ENCODE measurements at regions not wholly inside any gene's neighbourhood (a gene's known extent, or its start where the extent isn't known, plus 50 kb on each side); places are given as distances from the start of the nearest gene placed in this dataset.

DNA sequence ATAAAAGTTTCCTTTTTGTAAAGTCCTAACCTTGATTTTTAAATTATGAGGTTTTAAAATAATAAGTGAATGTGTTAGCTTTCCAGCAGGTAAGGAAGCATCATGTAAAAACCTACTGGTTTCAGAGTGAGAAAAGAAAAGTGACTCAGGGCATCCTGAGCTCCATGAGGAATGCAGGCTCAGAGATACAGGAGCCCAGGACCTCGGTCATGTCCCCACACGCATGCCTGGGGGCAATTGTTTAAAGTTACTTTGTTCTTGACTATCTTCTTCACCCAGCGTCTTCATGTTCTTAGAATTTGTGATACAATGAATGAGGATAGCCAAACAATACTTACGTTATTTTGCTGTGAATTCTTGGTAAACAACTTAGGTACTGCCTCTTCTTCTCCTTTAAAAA, 117.4 kb upstream of the PLPPR5 start:
- Histone ChIP-seq H4K20me1 (ENCODE audit: insufficient read depth, low read length) (no peaks in the 10 kb centered on the region), H3K4me3 (ENCODE audit: insufficient read depth, low read length) (no peak overlapping the region), H2AFZ (ENCODE audit: low read length) (no peak overlapping the region), H3K79me2 (ENCODE audit: insufficient read depth, low read length) (no peaks in the 10 kb centered on the region), H3K27me3 (ENCODE audit: insufficient read depth, low read length) (no peaks in the 10 kb centered on the region), H3K9me3 (ENCODE audit: low read depth, low read length) (no peaks in the 10 kb centered on the region), H3K4me2 (ENCODE audit: insufficient read depth, low read length) (no peak overlapping the region), H3K36me3 (ENCODE audit: insufficient read depth, low read length) (no peaks in the 10 kb centered on the region), H3K27ac (ENCODE audit: low read depth, low read length) (no peak overlapping the region), H3K4me1 (ENCODE audit: insufficient read depth, low read length) (no peaks in the 10 kb centered on the region)
- TF ChIP-seq, protein P1, sequence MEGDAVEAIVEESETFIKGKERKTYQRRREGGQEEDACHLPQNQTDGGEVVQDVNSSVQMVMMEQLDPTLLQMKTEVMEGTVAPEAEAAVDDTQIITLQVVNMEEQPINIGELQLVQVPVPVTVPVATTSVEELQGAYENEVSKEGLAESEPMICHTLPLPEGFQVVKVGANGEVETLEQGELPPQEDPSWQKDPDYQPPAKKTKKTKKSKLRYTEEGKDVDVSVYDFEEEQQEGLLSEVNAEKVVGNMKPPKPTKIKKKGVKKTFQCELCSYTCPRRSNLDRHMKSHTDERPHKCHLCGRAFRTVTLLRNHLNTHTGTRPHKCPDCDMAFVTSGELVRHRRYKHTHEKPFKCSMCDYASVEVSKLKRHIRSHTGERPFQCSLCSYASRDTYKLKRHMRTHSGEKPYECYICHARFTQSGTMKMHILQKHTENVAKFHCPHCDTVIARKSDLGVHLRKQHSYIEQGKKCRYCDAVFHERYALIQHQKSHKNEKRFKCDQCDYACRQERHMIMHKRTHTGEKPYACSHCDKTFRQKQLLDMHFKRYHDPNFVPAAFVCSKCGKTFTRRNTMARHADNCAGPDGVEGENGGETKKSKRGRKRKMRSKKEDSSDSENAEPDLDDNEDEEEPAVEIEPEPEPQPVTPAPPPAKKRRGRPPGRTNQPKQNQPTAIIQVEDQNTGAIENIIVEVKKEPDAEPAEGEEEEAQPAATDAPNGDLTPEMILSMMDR (IDR thresholded peaks at IDR 0.05; ENCODE audit: extremely low read depth, low read depth, low read length), result no peak
- DNase-seq (ENCODE audit: insufficient read length, low spot score, missing footprints), result no peak

DNA sequence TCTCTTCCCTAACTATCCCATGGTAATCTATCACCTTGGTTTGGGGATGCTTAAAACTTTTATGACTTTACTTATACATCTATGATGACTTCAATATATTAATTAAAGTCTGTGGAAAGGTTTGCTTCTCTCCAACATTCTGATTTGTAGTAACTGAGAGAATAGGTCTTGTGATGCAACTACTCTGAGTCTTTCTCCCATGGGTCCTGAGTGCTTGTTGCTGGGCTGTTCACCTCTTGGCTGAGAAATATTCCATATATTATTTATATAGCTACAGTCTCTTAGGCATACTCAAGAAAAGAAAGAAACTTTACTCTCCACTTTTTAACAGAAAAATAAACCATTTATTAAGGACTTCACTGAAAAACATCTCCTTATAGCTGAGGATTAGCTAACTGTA, 119.3 kb upstream of the PLPPR5 start:
- Histone ChIP-seq H3K36me3 (ENCODE audit: insufficient read depth, low read length) (no peaks in the 10 kb centered on the region), H3K27me3 (ENCODE audit: insufficient read depth, low read length) (no peaks in the 10 kb centered on the region), H3K4me1 (ENCODE audit: insufficient read depth, low read length) (no peaks in the 10 kb centered on the region), H4K20me1 (ENCODE audit: insufficient read depth, low read length) (no peaks in the 10 kb centered on the region), H3K4me3 (ENCODE audit: insufficient read depth, low read length) (no peak overlapping the region), H3K27ac (ENCODE audit: low read depth, low read length) (no peak overlapping the region), H2AFZ (ENCODE audit: low read length) (no peak overlapping the region), H3K4me2 (ENCODE audit: insufficient read depth, low read length) (no peak overlapping the region), H3K9me3 (ENCODE audit: low read depth, low read length) (no peaks in the 10 kb centered on the region), H3K79me2 (ENCODE audit: insufficient read depth, low read length) (no peaks in the 10 kb centered on the region)
- TF ChIP-seq, protein P1 (IDR thresholded peaks at IDR 0.05; ENCODE audit: extremely low read depth, low read depth, low read length), result no peak
- no peak for DNase-seq (ENCODE audit: insufficient read length, low spot score, missing footprints)

DNA sequence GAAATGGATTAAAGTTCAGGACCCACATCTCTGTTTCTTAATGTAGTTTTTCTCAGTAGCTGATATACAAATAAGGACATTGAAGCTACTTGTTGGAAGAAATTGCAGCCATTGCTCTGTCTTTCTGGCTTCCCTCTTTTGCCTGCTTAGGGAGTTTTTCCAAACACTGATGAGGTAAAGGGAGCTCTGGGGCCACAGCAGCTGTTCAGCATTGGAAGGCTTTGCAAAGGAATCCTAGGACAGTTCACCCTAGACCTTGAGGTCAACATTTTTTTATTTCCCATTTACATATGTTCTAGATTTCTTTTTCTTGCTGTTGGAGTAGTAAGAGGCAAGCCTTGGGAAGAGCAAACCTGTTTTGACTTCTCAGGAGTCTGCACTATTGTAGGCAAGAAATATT, 126.9 kb upstream of the PLPPR5 start:
- no peaks in the 10 kb centered on the region for H4K20me1 ChIP-seq (ENCODE audit: insufficient read depth, low read length)
- TF ChIP-seq, protein P1 (IDR thresholded peaks at IDR 0.05; ENCODE audit: extremely low read depth, low read depth, low read length), result no peak
- H2AFZ ChIP-seq (ENCODE audit: low read length), result no peak overlapping the region
- H3K27me3 ChIP-seq (ENCODE audit: insufficient read depth, low read length), result no peaks in the 10 kb centered on the region
- no peaks in the 10 kb centered on the region for H3K79me2 ChIP-seq (ENCODE audit: insufficient read depth, low read length)
- H3K4me2 ChIP-seq (ENCODE audit: insufficient read depth, low read length), result no peak overlapping the region
- no peaks in the 10 kb centered on the region for H3K9me3 ChIP-seq (ENCODE audit: low read depth, low read length)
- no peak overlapping the region for H3K27ac ChIP-seq (ENCODE audit: low read depth, low read length)
- no peaks in the 10 kb centered on the region for H3K36me3 ChIP-seq (ENCODE audit: insufficient read depth, low read length)
- DNase-seq (ENCODE audit: insufficient read length, low spot score, missing footprints), result no peak
- H3K4me3 ChIP-seq (ENCODE audit: insufficient read depth, low read length), result no peak overlapping the region
- H3K4me1 ChIP-seq (ENCODE audit: insufficient read depth, low read length), result no peaks in the 10 kb centered on the region

DNA sequence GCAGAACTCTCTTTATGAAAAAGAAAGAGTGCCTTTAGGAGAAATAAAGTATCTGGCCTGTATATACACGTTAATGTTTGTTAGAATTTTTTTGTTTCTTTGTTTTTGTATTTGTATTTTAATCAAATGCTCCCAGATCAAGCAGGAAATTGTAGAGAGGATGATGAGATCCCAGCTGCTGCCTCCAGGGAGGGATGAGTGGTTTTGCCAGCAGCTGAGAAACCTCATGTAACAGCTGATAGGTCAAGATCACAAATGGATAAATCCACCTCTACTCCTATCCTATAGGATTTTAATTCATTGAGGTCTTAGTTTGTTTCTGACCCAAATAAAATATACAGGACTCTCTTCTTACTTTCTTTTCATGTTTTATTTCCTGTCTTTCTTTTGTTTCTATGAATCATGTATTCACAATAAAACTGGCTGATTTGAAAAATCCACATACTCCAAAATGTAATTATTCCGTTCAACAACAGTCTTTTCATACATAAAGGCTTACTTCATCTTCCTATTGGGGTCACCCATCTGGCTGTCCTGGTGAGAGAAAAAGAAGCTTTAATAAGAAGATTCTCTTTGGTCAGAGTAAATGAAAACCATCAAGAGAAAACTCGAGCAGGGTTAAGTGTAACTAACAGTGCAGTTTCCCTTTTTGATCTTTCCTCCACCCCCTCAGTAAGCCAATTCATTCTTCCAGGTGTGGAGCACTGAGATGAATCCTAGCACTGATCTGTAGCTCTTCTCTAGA, 129.3 kb upstream of the PLPPR5 start:
- H3K4me2 ChIP-seq (ENCODE audit: insufficient read depth, low read length), result no peak overlapping the region
- no peaks in the 10 kb centered on the region for H3K27me3 ChIP-seq (ENCODE audit: insufficient read depth, low read length)
- TF ChIP-seq, protein P1 (IDR thresholded peaks at IDR 0.05; ENCODE audit: extremely low read depth, low read depth, low read length), result no peak
- no peak overlapping the region for H2AFZ ChIP-seq (ENCODE audit: low read length)
- H3K9me3 ChIP-seq (ENCODE audit: low read depth, low read length), result no peaks in the 10 kb centered on the region
- H3K4me3 ChIP-seq (ENCODE audit: insufficient read depth, low read length), result no peak overlapping the region
- H4K20me1 ChIP-seq (ENCODE audit: insufficient read depth, low read length), result no peaks in the 10 kb centered on the region
- peak; percentile 23 for DNase-seq (ENCODE audit: insufficient read length, low spot score, missing footprints)
- H3K4me1 ChIP-seq (ENCODE audit: insufficient read depth, low read length), result no peaks in the 10 kb centered on the region
- no peak overlapping the region for H3K27ac ChIP-seq (ENCODE audit: low read depth, low read length)
- H3K36me3 ChIP-seq (ENCODE audit: insufficient read depth, low read length), result no peaks in the 10 kb centered on the region
- H3K79me2 ChIP-seq (ENCODE audit: insufficient read depth, low read length), result no peaks in the 10 kb centered on the region
